H7 (cell line): ENCODE measurements at regions not wholly inside any gene's neighbourhood (a gene's known extent, or its start where the extent isn't known, plus 50 kb on each side); places are given as distances from the start of the nearest gene placed in this dataset.
"Not testable (repeated sequence)": the region's sequence is repeated elsewhere in the genome, so short reads cannot be mapped to it uniquely, and the experiment has no call there.

Experiments used
- DNase-seq: peaks from one replicate; pipeline ENCODE4 v3.0.0; 2012
- H3K27me3 ChIP-seq: 2 replicates; pipeline ENCODE4 v1.6.0; 2011; ENCODE audit warnings: mild to moderate bottlenecking, low read length; ENCODE audit not compliant: control insufficient read depth, insufficient read depth
- H3K36me3 ChIP-seq: replicated peaks from 2 replicates; pipeline ENCODE4 v1.5.1; 2011; ENCODE audit warnings: low read length; ENCODE audit not compliant: control insufficient read depth, insufficient read depth
- H3K4me3 ChIP-seq: 2 replicates; pipeline ENCODE4 v1.5.1; 2011; ENCODE audit warnings: low read depth, mild to moderate bottlenecking, control low read depth, low read length, moderate library complexity; ENCODE audit not compliant: insufficient read depth

GRCh38 chr6:102918161-102918560 is 1524.7 kb downstream of the GRIK2 start:
- no peak for DNase-seq
- no peak overlapping the region for H3K4me3 ChIP-seq
- no peaks in the 10 kb centered on the region for H3K27me3 ChIP-seq
- H3K36me3 ChIP-seq: no peaks in the 10 kb centered on the region

- Histone ChIP-seq H3K36me3 (no peaks in the 10 kb centered on the region), H3K4me3 (no peak overlapping the region), H3K27me3 (no peaks in the 10 kb centered on the region)
- no peak for DNase-seq
Observed at GRCh38 chr6:102911571-102911970, 1518.1 kb downstream of the GRIK2 start.

- not testable (repeated sequence) for DNase-seq
Observed at GRCh38 chr6:102910701-102911139, 1517.2 kb downstream of the GRIK2 start.

GRCh38 chr6:102907181-102907580 is 1513.7 kb downstream of the GRIK2 start:
- H3K36me3 ChIP-seq: no peaks in the 10 kb centered on the region
- no peak overlapping the region for H3K4me3 ChIP-seq
- no peaks in the 10 kb centered on the region for H3K27me3 ChIP-seq
- peak; percentile 19 for DNase-seq

More at GRCh38 chr6:102910701-102911139, 1517.2 kb downstream of the GRIK2 start:
- H3K27me3 ChIP-seq, H3K4me3 ChIP-seq, H3K36me3 ChIP-seq: not testable (repeated sequence)

- no peak overlapping the region for H3K4me3 ChIP-seq
- H3K27me3 ChIP-seq: no peaks in the 10 kb centered on the region
- no peaks in the 10 kb centered on the region for H3K36me3 ChIP-seq
- no peak for DNase-seq
Observed at GRCh38 chr6:102902471-102902870, 1509.0 kb downstream of the GRIK2 start.

- DNase-seq: no peak
- Histone ChIP-seq H3K4me3 (no peak overlapping the region), H3K36me3 (no peaks in the 10 kb centered on the region)
Observed at GRCh38 chr6:102895683-102896082, 1502.2 kb downstream of the GRIK2 start.

GRCh38 chr6:102885165-102885564 is 1491.7 kb downstream of the GRIK2 start:
- no peak for DNase-seq
- H3K36me3 ChIP-seq: no peaks in the 10 kb centered on the region
- no peak overlapping the region for H3K4me3 ChIP-seq
- no peaks in the 10 kb centered on the region for H3K27me3 ChIP-seq

More at GRCh38 chr6:102895683-102896082, 1502.2 kb downstream of the GRIK2 start:
- no peaks in the 10 kb centered on the region for H3K27me3 ChIP-seq

- Histone ChIP-seq H3K4me3 (no peak overlapping the region), H3K36me3 (no peaks in the 10 kb centered on the region), H3K27me3 (no peaks in the 10 kb centered on the region)
- DNase-seq: peak; percentile 1
Observed at GRCh38 chr6:102853249-102853955, 1459.9 kb downstream of the GRIK2 start.

- no peak overlapping the region for H3K4me3 ChIP-seq
- H3K27me3 ChIP-seq: no peaks in the 10 kb centered on the region
- no peaks in the 10 kb centered on the region for H3K36me3 ChIP-seq
- DNase-seq: no peak
Observed at GRCh38 chr6:102848796-102849195, 1455.3 kb downstream of the GRIK2 start.

- H3K36me3 ChIP-seq: no peaks in the 10 kb centered on the region
- DNase-seq: no peak
- H3K4me3 ChIP-seq: no peak overlapping the region
- no peaks in the 10 kb centered on the region for H3K27me3 ChIP-seq
Observed at GRCh38 chr6:102848210-102848609, 1454.7 kb downstream of the GRIK2 start.

GRCh38 chr6:102841060-102841459 is 1447.6 kb downstream of the GRIK2 start:
- no peaks in the 10 kb centered on the region for H3K36me3 ChIP-seq
- H3K27me3 ChIP-seq: no peaks in the 10 kb centered on the region
- DNase-seq: no peak
- no peak overlapping the region for H3K4me3 ChIP-seq

- no peaks in the 10 kb centered on the region for H3K27me3 ChIP-seq
- no peak for DNase-seq
- H3K4me3 ChIP-seq: no peak overlapping the region
- no peaks in the 10 kb centered on the region for H3K36me3 ChIP-seq
Observed at GRCh38 chr6:102832021-102832420, 1438.5 kb downstream of the GRIK2 start.

GRCh38 chr6:102820098-102820497 is 1426.6 kb downstream of the GRIK2 start:
- Histone ChIP-seq H3K36me3 (no peaks in the 10 kb centered on the region), H3K27me3 (no peaks in the 10 kb centered on the region), H3K4me3 (no peak overlapping the region)
- DNase-seq: no peak

- no peak overlapping the region for H3K4me3 ChIP-seq
- DNase-seq: no peak
- no peaks in the 10 kb centered on the region for H3K27me3 ChIP-seq
- H3K36me3 ChIP-seq: no peaks in the 10 kb centered on the region
Observed at GRCh38 chr6:102815207-102815606, 1421.7 kb downstream of the GRIK2 start.

- no peak for DNase-seq
- Histone ChIP-seq H3K36me3 (no peaks in the 10 kb centered on the region), H3K27me3 (no peaks in the 10 kb centered on the region), H3K4me3 (no peak overlapping the region)
Observed at GRCh38 chr6:102813489-102814275, 1420.2 kb downstream of the GRIK2 start.
